ENCODE measurements at regions not wholly inside any gene's neighbourhood (a gene's known extent, or its start where the extent isn't known, plus 50 kb on each side); places are given as distances from the start of the nearest gene placed in this dataset.

- no peak overlapping the region for H3K4me3 ChIP-seq (ENCODE audit: low read length)
- no peaks in the 10 kb centered on the region for H4K20me1 ChIP-seq (ENCODE audit: control insufficient read depth, insufficient read depth, low read depth, low read length)
- no peaks in the 10 kb centered on the region for H3F3A ChIP-seq (ENCODE audit: control insufficient read depth, insufficient read depth)
- H3K4me2 ChIP-seq (ENCODE audit: low read length) = no peak overlapping the region
- no peaks in the 10 kb centered on the region for H3K9me3 ChIP-seq (ENCODE audit: control insufficient read depth, insufficient read depth, low read length)
- no peaks in the 10 kb centered on the region for H3K36me3 ChIP-seq (ENCODE audit: control insufficient read depth, low read length)
- H3K4me1 ChIP-seq (ENCODE audit: control insufficient read depth, low read length) = no peaks in the 10 kb centered on the region
- H3K27me3 ChIP-seq (ENCODE audit: control insufficient read depth, low read length) = no peaks in the 10 kb centered on the region
- TF ChIP-seq, protein P1, sequence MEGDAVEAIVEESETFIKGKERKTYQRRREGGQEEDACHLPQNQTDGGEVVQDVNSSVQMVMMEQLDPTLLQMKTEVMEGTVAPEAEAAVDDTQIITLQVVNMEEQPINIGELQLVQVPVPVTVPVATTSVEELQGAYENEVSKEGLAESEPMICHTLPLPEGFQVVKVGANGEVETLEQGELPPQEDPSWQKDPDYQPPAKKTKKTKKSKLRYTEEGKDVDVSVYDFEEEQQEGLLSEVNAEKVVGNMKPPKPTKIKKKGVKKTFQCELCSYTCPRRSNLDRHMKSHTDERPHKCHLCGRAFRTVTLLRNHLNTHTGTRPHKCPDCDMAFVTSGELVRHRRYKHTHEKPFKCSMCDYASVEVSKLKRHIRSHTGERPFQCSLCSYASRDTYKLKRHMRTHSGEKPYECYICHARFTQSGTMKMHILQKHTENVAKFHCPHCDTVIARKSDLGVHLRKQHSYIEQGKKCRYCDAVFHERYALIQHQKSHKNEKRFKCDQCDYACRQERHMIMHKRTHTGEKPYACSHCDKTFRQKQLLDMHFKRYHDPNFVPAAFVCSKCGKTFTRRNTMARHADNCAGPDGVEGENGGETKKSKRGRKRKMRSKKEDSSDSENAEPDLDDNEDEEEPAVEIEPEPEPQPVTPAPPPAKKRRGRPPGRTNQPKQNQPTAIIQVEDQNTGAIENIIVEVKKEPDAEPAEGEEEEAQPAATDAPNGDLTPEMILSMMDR (IDR thresholded peaks at IDR 0.05; ENCODE audit: low read depth, low read length, poor library complexity, severe bottlenecking) = no peak
- TF ChIP-seq EZH2phosphoT487 (IDR thresholded peaks at IDR 0.05; ENCODE audit: borderline replicate concordance, low read length) = no peak
- no peaks in the 10 kb centered on the region for H3K9me2 ChIP-seq (replicated peaks; ENCODE audit: control insufficient read depth, low read length)
- no peaks in the 10 kb centered on the region for H3K79me2 ChIP-seq (ENCODE audit: control insufficient read depth, low read length)
- H3K27ac ChIP-seq (ENCODE audit: low read depth, low read length) = no peak overlapping the region
These were observed 475.8 kb downstream of the TSN start for GRCh38 chr2:122231296-122231695.

- H3F3A ChIP-seq (ENCODE audit: control insufficient read depth, insufficient read depth) = no peaks in the 10 kb centered on the region
- no peaks in the 10 kb centered on the region for H3K36me3 ChIP-seq (ENCODE audit: control insufficient read depth, low read length)
- no peak overlapping the region for H3K4me2 ChIP-seq (ENCODE audit: low read length)
- no peaks in the 10 kb centered on the region for H3K79me2 ChIP-seq (ENCODE audit: control insufficient read depth, low read length)
- TF ChIP-seq, protein P1 (IDR thresholded peaks at IDR 0.05; ENCODE audit: low read depth, low read length, poor library complexity, severe bottlenecking) = no peak
- TF ChIP-seq EZH2phosphoT487 (IDR thresholded peaks at IDR 0.05; ENCODE audit: borderline replicate concordance, low read length) = no peak
- no peak overlapping the region for H3K4me3 ChIP-seq (ENCODE audit: low read length)
- H3K9me3 ChIP-seq (ENCODE audit: control insufficient read depth, insufficient read depth, low read length) = no peaks in the 10 kb centered on the region
- H4K20me1 ChIP-seq (ENCODE audit: control insufficient read depth, insufficient read depth, low read depth, low read length) = no peaks in the 10 kb centered on the region
- H3K27me3 ChIP-seq (ENCODE audit: control insufficient read depth, low read length) = no peaks in the 10 kb centered on the region
- H3K27ac ChIP-seq (ENCODE audit: low read depth, low read length) = no peak overlapping the region
- H3K9me2 ChIP-seq (replicated peaks; ENCODE audit: control insufficient read depth, low read length) = no peaks in the 10 kb centered on the region
- no peaks in the 10 kb centered on the region for H3K4me1 ChIP-seq (ENCODE audit: control insufficient read depth, low read length)
These were observed 477.9 kb downstream of the TSN start for GRCh38 chr2:122233372-122233771.

- Histone ChIP-seq H3K36me3 (ENCODE audit: control insufficient read depth, low read length) (no peaks in the 10 kb centered on the region), H4K20me1 (ENCODE audit: control insufficient read depth, insufficient read depth, low read depth, low read length) (no peaks in the 10 kb centered on the region), H3K9me2 (replicated peaks; ENCODE audit: control insufficient read depth, low read length) (no peaks in the 10 kb centered on the region), H3K4me1 (ENCODE audit: control insufficient read depth, low read length) (no peaks in the 10 kb centered on the region), H3K27me3 (ENCODE audit: control insufficient read depth, low read length) (no peaks in the 10 kb centered on the region), H3K27ac (ENCODE audit: low read depth, low read length) (no peak overlapping the region), H3F3A (ENCODE audit: control insufficient read depth, insufficient read depth) (no peaks in the 10 kb centered on the region), H3K9me3 (ENCODE audit: control insufficient read depth, insufficient read depth, low read length) (no peaks in the 10 kb centered on the region), H3K79me2 (ENCODE audit: control insufficient read depth, low read length) (no peaks in the 10 kb centered on the region), H3K4me3 (ENCODE audit: low read length) (no peak overlapping the region), H3K4me2 (ENCODE audit: low read length) (no peak overlapping the region)
- TF ChIP-seq, protein P1 (IDR thresholded peaks at IDR 0.05; ENCODE audit: low read depth, low read length, poor library complexity, severe bottlenecking) = no peak
- TF ChIP-seq EZH2phosphoT487 (IDR thresholded peaks at IDR 0.05; ENCODE audit: borderline replicate concordance, low read length) = no peak
These were observed 480.9 kb downstream of the TSN start for GRCh38 chr2:122236152-122236874.
